A549 (cell line): ENCODE measurements at regions not wholly inside any gene's neighbourhood (a gene's known extent, or its start where the extent isn't known, plus 50 kb on each side); places are given as distances from the start of the nearest gene placed in this dataset.

Experiments used
- BHLHE40 ChIP-seq: IDR thresholded peaks from 2 replicates; pipeline ENCODE4 v1.6.1; 2012; ENCODE audit warnings: low read depth, low read length, inconsistent platforms
- CEBPB ChIP-seq, 2 experiments: fragments of >200 bp in 1 of 2; sonication (Bioruptor Twin) in 1 of 2; formaldehyde crosslinking in 1 of 2; IDR thresholded peaks; 2 replicates each; pipeline ENCODE4 v1.6.1; 2012 to 2016
- CHD2 ChIP-seq: fragments of 150-350 bp; IDR thresholded peaks from 2 replicates; pipeline ENCODE4 v1.6.1; 2014; ENCODE audit warnings: low read length; ENCODE audit not compliant: partially characterized antibody
- CHD4 ChIP-seq: fragments of 200-600 bp; sonication (generic); IDR thresholded peaks from 2 replicates; pipeline ENCODE4 v1.6.1; 2016; ENCODE audit warnings: antibody characterized with exemption, mild to moderate bottlenecking, borderline replicate concordance
- HOXB13 ChIP-seq: fragments of 250-450 bp; sonication (Bioruptor Pico); IDR thresholded peaks from 2 replicates; pipeline ENCODE4 v1.5.0; 2020; ENCODE audit warnings: low read depth, mild to moderate bottlenecking, moderate library complexity
- POLR2A ChIP-seq: IDR thresholded peaks from 2 replicates; pipeline ENCODE4 v1.6.1; 2012; ENCODE audit warnings: mild to moderate bottlenecking, low read length
- ZFP36 ChIP-seq: fragments of 450-650 bp; IDR thresholded peaks from 2 replicates; pipeline ENCODE4 v1.6.1; 2014; ENCODE audit warnings: borderline replicate concordance; ENCODE audit not compliant: partially characterized antibody
- TF ChIP-seq, protein P1 (sequence below): fragments of >200 bp; sonication (Bioruptor Twin); formaldehyde crosslinking; IDR thresholded peaks from 3 replicates; pipeline ENCODE4 v1.5.1; 2016
- TF ChIP-seq, protein P2 (sequence below): IDR thresholded peaks from 2 replicates; pipeline ENCODE4 v1.6.1; 2012
- TF ChIP-seq, protein P3 (sequence below): fragments of 450-650 bp; IDR thresholded peaks from 2 replicates; pipeline ENCODE4 v1.6.1; 2014; ENCODE audit warnings: antibody characterized with exemption

DNA sequence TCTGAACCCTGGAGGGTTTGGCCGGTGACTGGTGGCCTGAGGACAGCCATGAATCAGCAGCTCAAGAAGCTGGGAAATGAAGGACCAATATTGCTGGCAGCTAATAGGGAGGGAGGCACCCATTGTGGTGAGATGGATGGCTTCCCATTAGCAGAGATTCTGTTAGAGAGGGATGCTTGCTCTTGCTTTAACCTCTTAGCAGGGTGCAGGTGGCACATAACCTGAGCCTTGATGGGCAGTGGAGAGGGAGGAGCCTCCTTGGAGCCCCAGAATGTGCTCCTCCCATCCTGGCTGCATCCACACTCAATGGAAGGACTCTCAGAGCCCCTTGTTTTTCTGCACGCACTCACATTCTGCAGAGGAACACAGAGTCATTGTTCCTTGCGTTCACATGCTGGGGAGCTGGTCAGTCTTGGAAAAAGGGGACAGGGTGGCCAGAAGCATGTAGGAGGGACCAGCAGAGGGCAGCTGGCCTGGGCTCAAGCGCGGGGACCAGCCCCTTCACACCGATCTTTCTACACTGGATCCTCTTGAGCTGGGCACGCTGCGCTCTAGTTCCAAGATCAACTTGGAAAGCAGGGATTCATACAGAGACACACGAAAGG lies 161.8 kb downstream of the MED10 start:
- TF ChIP-seq HOXB13 (CRISPR knock-in tag) (no peak), CEBPB (IDR thresholded peaks at IDR 0.05) (no peak), ZFP36 (no peak), POLR2A (no peak), CHD2 (no peak), CHD4 (no peak), BHLHE40 (no peak)
- TF ChIP-seq, protein P1, sequence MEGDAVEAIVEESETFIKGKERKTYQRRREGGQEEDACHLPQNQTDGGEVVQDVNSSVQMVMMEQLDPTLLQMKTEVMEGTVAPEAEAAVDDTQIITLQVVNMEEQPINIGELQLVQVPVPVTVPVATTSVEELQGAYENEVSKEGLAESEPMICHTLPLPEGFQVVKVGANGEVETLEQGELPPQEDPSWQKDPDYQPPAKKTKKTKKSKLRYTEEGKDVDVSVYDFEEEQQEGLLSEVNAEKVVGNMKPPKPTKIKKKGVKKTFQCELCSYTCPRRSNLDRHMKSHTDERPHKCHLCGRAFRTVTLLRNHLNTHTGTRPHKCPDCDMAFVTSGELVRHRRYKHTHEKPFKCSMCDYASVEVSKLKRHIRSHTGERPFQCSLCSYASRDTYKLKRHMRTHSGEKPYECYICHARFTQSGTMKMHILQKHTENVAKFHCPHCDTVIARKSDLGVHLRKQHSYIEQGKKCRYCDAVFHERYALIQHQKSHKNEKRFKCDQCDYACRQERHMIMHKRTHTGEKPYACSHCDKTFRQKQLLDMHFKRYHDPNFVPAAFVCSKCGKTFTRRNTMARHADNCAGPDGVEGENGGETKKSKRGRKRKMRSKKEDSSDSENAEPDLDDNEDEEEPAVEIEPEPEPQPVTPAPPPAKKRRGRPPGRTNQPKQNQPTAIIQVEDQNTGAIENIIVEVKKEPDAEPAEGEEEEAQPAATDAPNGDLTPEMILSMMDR: no peak
- TF ChIP-seq, protein P2, sequence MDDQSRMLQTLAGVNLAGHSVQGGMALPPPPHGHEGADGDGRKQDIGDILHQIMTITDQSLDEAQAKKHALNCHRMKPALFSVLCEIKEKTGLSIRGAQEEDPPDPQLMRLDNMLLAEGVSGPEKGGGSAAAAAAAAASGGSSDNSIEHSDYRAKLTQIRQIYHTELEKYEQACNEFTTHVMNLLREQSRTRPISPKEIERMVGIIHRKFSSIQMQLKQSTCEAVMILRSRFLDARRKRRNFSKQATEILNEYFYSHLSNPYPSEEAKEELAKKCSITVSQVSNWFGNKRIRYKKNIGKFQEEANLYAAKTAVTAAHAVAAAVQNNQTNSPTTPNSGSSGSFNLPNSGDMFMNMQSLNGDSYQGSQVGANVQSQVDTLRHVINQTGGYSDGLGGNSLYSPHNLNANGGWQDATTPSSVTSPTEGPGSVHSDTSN: no peak
- TF ChIP-seq, protein P3, sequence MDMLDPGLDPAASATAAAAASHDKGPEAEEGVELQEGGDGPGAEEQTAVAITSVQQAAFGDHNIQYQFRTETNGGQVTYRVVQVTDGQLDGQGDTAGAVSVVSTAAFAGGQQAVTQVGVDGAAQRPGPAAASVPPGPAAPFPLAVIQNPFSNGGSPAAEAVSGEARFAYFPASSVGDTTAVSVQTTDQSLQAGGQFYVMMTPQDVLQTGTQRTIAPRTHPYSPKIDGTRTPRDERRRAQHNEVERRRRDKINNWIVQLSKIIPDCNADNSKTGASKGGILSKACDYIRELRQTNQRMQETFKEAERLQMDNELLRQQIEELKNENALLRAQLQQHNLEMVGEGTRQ: no peak
